ENCODE measurements at regions not wholly inside any gene's neighbourhood (a gene's known extent, or its start where the extent isn't known, plus 50 kb on each side); places are given as distances from the start of the nearest gene placed in this dataset.
A peak's percentile ranks its signal among the peaks of the same experiment; 100 is the strongest.

DNA sequence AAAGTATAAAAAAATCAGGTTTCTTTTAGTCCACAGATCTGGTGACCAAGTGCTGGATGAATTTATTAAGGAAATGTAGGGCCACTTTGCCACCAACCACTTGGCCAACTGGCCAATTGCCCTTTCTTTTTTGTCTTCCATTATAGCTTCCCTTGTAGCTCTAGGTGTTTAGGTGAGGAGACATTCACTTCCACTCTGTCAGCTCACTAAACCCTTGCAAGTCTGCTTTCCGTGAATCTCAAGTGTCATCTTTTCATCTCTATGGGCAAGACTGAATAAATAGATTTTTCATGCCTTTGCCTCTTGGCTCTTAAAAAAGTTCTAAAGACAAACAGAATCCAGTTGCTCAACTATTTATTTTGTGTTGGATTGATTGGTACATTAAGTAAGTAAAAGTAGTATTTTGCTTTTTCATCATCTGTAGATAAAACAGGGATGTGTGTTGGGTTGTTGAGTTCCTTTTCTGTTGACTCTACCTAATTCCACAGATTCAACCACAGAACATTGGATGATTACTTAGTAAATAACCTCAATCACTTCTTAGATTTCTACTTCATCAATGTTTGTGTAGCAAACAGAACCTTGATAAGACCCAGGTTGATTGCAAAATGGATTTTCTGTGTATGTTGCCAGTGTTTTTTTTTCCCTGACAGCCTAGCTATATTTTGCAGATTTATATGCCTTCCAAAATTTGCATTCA lies 68.1 kb upstream of the GRXCR1 start:
- Histone ChIP-seq H3K4me3 (no peak overlapping the region), H3K36me3 (no peaks in the 10 kb centered on the region), H3K4me1 (no peaks in the 10 kb centered on the region), H3K27me3 (no peaks in the 10 kb centered on the region; the same call in 1 of the 2 replicates), H3K9me3 (replicated peaks) (no peaks in the 10 kb centered on the region), H3K27ac (no peak overlapping the region)
- DNase-seq: no peak

DNA sequence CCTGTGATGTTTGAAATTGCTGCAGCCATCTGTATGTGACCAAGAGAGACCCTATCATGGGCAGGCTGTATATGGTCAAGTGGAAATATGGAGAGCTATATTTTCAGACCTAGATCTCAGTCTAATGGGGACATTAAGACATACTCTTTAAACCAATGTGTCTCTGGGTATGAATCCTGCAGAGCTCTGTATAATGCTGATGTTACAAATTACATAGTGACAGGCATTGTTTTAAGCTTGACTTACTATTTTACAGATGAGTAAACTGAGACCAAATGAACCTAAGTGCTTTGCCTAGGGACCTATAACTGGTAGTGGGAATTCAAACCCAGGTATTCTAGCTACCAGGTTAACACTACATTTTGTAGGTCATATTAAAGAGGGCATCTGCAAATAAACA lies 71.3 kb upstream of the GRXCR1 start:
- H3K4me1 ChIP-seq: no peaks in the 10 kb centered on the region
- no peak for DNase-seq
- H3K36me3 ChIP-seq: no peaks in the 10 kb centered on the region
- H3K9me3 ChIP-seq (replicated peaks): no peaks in the 10 kb centered on the region
- no peaks in the 10 kb centered on the region; the same call in none of the 2 replicates for H3K27me3 ChIP-seq
- no peak overlapping the region for H3K4me3 ChIP-seq
- H3K27ac ChIP-seq: no peak overlapping the region

DNA sequence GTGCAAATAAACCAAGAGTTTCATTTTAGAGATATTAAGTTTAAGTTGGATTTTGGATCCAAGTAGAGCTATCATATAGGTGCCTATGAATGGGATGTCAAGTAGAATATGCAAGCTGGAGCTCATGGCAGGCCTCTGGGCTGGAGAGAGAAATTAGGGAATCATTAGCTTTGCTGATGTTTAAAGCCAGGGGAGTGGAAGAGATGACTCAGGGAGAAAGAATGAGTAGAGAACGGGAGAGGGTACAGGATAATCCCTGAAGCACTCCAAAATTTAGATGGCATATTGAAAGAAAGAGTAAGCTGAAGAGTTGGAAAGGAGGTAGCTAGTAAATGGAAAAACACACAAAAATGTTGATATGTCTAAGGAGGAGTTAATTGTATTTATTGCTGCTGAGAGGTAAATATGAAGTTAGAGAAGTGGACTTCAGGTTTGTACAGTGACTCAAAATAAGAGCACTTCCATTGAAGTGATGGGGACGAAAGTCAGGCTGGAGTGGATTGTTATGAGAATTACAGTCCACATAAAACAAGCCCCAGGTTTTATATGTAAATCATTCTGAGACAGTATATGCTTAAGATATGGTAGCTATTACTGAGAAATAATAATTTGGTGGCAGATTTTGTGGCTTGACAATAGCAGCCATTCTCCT lies 72.5 kb upstream of the GRXCR1 start:
- no peaks in the 10 kb centered on the region for H3K4me1 ChIP-seq
- no peak overlapping the region for H3K4me3 ChIP-seq
- DNase-seq: no peak
- no peaks in the 10 kb centered on the region for H3K36me3 ChIP-seq
- H3K27ac ChIP-seq: no peak overlapping the region
- no peaks in the 10 kb centered on the region; the same call in none of the 2 replicates for H3K27me3 ChIP-seq
- H3K9me3 ChIP-seq (replicated peaks): no peaks in the 10 kb centered on the region

DNA sequence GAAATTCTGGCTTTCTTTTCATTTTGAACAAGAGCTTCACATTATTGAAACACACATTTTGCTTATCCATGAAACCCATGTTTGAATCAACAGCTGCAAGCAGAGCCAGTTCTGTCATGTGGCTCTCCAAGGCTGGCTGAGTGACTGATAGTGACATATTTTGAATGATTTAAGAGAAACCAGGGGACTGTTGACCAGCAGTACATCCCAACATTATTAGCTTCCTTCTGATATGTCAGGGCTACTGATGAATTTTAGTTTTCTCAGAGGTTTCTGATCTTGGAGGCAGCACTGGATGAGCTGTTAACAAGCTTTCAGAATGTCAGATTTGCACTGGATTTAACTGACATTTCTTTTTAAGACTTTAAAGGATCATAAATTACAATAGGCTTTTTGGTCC lies 74.6 kb upstream of the GRXCR1 start:
- Histone ChIP-seq H3K27me3 (no peaks in the 10 kb centered on the region; the same call in none of the 2 replicates), H3K9me3 (replicated peaks) (no peaks in the 10 kb centered on the region), H3K4me3 (no peak overlapping the region), H3K27ac (no peak overlapping the region), H3K4me1 (no peaks in the 10 kb centered on the region), H3K36me3 (no peaks in the 10 kb centered on the region)
- DNase-seq: no peak

DNA sequence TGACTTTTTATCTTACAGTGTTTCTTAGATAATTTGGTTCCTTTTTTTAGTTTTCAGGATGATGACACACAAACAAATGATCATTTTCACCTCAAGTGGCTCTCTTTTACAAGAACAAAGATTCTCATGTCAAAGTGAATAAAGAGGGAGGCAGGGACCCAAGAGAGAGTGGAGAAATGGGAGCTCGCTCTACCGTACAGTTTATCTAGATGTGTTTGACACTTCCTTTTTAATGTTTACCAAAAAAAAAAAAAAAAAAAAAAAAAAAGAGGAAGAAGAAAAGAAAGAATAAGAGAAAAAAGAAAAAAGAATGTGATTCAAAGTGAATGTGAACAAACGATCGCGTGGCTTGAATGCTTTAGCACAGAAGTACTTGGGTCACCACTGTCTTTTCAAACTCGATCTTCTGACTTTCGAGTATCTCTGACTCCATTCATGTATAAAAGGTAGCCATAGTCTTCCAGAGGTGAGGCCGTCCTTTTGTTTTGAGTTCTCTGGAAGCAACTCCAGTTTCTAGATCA lies 75.6 kb upstream of the GRXCR1 start:
- Histone ChIP-seq H3K9me3 (replicated peaks) (no peaks in the 10 kb centered on the region), H3K27me3 (no peaks in the 10 kb centered on the region; the same call in none of the 2 replicates), H3K4me1 (no peaks in the 10 kb centered on the region), H3K27ac (no peak overlapping the region), H3K4me3 (no peak overlapping the region), H3K36me3 (no peaks in the 10 kb centered on the region)
- DNase-seq: no peak

DNA sequence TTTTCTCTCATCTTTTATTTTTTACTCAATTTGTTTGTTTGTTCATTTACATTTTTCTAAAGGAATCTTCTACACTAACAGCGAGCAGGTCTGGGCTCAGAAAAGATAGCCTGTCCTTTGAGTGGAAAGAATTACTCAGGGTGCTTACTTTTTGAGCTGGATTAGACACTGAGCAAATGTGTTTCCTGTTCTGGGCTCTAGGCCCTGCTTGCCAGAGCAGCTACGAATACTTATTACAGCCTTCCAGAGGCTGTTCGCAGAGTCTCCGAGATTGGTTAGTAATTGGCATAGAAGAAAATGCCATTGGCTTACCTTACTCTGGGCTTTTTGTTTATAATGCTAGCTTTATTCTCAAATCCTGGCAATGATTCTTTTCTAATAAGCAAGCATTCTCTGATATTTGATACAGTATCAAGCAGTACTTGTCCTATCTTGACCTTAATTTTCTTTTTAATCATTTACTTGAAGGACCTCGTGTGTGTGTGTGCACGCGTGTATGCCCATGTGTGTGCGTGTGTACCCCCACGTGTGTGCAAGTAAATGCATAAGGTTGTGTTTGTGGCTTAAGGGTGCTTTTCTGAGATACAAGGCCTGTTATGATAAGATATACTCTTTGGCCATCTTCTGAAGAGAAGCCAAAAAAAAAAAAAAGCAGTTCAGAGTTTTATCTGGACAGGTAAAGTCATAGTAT lies 76.2 kb upstream of the GRXCR1 start:
- Histone ChIP-seq H3K4me1 (no peaks in the 10 kb centered on the region), H3K4me3 (no peak overlapping the region), H3K36me3 (no peaks in the 10 kb centered on the region), H3K27ac (no peak overlapping the region), H3K27me3 (no peaks in the 10 kb centered on the region; the same call in none of the 2 replicates), H3K9me3 (replicated peaks) (no peaks in the 10 kb centered on the region)
- DNase-seq: no peak

DNA sequence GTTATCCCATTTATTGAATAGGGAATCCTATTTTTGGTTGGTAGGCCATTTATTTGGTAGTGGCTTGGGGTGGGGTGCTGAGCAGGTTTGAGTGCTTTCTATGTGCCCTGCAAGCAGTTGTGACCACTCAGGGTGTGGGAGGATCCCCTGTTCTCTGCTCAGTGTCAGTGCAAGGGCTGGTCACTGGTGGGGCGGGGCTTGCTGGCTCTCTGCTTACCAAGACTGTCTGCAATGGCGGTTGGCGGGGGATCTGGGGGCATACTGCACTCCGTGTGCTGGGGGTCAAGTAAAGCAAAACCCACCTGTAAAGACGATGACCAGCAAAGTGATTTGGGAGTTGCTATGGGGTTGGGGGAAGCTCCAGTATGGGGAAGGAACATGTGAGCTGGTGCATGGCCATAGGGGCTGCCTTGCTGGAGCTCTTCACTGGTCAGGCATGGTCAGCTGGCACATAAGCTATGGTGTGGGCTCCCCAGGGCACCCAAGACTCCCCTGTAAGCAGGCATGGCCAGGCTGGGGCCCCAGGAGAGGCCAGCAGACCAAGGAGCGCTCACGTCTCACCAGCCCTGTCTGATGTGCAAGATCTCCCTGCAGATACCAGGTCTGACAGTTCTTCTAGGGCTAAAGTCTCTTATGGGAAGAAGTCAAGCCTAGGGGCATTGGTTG lies 83.0 kb upstream of the GRXCR1 start:
- no peak overlapping the region for H3K4me3 ChIP-seq
- H3K27ac ChIP-seq: no peak overlapping the region
- H3K36me3 ChIP-seq: no peaks in the 10 kb centered on the region
- DNase-seq: no peak
- H3K27me3 ChIP-seq: 0 out of 2 replicates have a peak, but pooled peaks cover 5% of the 10 kb centered on the region
- H3K4me1 ChIP-seq: no peaks in the 10 kb centered on the region
- H3K9me3 ChIP-seq (replicated peaks): no peaks in the 10 kb centered on the region

DNA sequence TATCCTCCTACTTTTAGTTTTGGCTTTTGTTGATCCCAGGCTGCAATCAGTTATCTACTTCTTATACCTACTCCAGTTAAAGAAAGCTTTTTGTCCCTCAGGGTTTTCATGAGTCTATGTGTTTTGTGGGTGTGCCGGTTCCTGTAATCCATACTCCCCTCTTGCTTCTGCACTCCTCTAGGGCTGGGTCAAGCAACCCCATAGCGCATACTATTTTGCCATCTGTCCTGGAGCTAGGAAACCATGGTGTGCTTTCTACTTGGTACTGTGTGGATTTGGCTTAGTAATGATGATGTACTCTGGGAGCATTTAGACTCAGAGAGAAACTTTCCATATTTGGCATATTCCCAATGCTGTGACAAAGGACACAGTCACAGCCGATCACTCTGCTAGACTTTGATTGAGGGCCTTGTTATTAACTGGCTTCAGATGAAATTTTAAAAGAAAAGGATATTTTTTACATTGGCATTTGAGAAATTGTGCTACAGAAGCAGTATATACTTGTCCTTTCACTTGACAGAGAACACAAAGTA lies 86.1 kb upstream of the GRXCR1 start:
- Histone ChIP-seq H3K27me3 (0 out of 2 replicates have a peak, but pooled peaks cover 5% of the 10 kb centered on the region), H3K27ac (no peak overlapping the region), H3K4me1 (no peaks in the 10 kb centered on the region), H3K4me3 (no peak overlapping the region), H3K36me3 (no peaks in the 10 kb centered on the region), H3K9me3 (replicated peaks) (no peaks in the 10 kb centered on the region)
- no peak for DNase-seq

DNA sequence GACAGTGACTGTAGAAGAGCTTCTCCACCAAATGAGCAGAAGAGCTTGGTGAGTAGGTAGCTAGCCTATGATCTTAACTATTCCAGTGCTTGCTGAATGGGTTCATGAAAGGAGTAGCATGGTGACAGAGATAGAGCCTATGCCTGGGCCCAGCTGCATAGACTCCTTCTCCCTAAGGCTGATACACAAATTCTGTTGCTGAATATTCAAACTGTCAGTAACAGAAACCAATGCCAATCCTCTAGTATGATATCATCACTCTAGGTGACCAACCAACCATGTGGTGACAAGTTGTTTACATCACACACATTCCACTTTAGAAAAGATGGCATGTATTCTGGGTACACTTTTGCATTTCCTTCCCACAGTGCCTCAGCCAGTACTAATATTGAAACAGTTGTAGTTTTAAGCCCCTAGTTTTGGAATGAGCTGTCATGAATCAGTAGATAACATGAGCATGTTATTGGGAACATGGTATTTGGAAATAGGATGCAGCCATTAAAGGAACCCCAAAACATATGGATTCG lies 103.4 kb upstream of the GRXCR1 start:
- Histone ChIP-seq H3K4me1 (no peaks in the 10 kb centered on the region), H3K4me3 (no peak overlapping the region), H3K27ac (no peak overlapping the region), H3K27me3 (no peaks in the 10 kb centered on the region), H3K36me3 (no peaks in the 10 kb centered on the region), H3K9me3 (replicated peaks) (no peaks in the 10 kb centered on the region)
- no peak for DNase-seq

DNA sequence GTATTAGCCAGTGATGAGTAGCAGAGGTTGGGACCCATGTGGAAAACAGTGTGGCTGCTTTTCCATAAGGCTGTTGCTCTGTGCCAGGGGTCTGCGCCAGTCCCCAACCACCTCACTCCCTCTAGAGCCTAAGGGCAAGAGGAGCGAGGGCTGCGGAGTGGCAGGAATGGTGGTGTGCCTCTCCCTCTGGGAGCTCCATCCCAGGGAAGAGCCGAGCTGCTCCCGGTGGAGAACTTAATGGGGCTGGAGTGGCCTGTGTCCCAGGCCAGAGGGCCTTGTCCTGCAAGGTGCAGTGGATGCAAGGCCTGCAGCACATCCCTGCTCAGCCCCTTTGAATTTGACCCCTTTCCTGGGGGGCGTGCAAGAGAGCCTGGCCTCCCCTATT lies 105.4 kb upstream of the GRXCR1 start:
- H3K36me3 ChIP-seq: no peaks in the 10 kb centered on the region
- no peak overlapping the region for H3K4me3 ChIP-seq
- no peak for DNase-seq
- H3K27me3 ChIP-seq: no peaks in the 10 kb centered on the region
- no peak overlapping the region for H3K27ac ChIP-seq
- no peaks in the 10 kb centered on the region for H3K4me1 ChIP-seq
- H3K9me3 ChIP-seq (replicated peaks): no peaks in the 10 kb centered on the region

DNA sequence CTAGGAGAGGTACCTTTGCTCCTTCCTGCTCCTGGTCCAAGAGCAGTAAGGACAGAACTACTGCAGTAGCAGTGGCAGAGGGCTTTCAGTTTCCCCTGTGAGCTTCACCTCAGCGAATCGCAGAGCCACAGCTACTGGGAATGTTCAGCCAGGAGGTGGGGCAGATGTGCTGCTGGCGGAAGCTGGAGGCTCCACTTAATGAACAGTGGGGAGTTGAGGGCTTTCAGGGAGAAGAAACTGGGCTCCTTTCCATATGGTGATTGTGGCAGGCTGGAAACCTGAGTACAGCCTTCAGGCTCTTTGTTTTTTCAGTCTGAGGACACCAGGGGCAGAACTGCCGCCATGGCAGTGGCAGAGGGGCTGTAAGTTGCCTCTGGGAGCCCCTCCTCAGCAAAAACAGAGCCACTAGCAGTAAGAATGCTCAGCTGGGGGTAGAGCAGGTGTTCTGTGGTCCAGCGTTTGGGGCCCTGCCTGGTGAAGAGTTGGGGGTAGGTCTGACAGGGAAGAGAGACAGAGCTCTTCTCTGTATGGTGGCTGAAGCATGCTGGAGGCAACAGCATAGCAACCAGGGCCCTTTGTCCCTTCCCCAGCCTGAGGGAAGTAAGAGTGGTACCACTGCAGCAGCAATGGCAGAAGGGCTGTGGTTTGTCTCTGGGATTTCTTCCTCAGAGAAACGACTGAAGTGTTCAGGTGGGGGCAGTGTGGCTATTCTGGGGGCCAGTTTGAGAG lies 106.0 kb upstream of the GRXCR1 start:
- H3K27ac ChIP-seq: no peak overlapping the region
- no peaks in the 10 kb centered on the region for H3K4me1 ChIP-seq
- no peaks in the 10 kb centered on the region for H3K27me3 ChIP-seq
- peak in 1 of 2 experiments; percentile 6 for DNase-seq
- H3K36me3 ChIP-seq: no peaks in the 10 kb centered on the region
- no peak overlapping the region for H3K4me3 ChIP-seq
- H3K9me3 ChIP-seq (replicated peaks): no peaks in the 10 kb centered on the region

DNA sequence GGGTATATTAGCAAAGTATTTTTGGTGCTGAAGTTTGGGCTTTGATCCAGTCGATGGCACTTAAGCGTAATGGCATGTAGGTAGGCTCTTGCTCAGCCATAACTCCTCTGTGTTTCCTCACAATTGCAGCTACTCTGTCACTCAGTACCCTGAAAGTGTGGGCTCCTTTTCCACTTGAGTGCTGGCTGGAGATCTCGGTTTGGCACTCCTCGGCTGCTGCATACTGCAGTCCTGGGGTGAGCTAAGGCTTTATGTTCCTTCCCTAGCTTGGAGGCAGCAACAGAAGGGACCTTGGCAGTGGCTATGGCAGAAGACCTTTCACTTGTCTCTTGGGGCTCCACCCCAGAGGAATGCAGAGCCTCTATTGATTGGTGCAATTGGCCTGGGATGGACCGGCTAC lies 106.7 kb upstream of the GRXCR1 start:
- no peak for DNase-seq
- Histone ChIP-seq H3K27ac (no peak overlapping the region), H3K27me3 (no peaks in the 10 kb centered on the region), H3K4me1 (no peaks in the 10 kb centered on the region), H3K36me3 (no peaks in the 10 kb centered on the region), H3K9me3 (replicated peaks) (no peaks in the 10 kb centered on the region), H3K4me3 (no peak overlapping the region)

DNA sequence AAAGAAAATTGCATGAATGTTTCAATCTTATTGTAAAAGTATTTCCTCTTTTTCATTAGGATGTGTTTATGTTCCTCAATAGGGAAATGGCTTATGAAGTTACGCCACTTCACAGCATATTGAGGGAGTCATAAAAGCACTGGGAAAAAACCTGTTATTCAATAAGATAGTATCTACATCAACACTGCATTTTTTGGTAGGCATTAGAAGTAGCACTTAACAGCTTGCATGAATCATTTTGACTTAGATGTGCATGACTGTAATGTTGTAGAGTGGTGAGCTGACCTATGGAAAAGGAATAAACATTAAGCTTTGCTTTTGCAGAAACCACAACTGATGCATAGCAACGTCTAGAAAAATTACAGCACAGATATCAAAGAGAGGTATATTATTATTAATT lies 111.2 kb upstream of the GRXCR1 start:
- Histone ChIP-seq H3K27me3 (no peaks in the 10 kb centered on the region), H3K4me3 (no peak overlapping the region), H3K9me3 (replicated peaks) (no peaks in the 10 kb centered on the region), H3K27ac (no peak overlapping the region), H3K4me1 (no peaks in the 10 kb centered on the region), H3K36me3 (no peaks in the 10 kb centered on the region)
- DNase-seq: no peak

DNA sequence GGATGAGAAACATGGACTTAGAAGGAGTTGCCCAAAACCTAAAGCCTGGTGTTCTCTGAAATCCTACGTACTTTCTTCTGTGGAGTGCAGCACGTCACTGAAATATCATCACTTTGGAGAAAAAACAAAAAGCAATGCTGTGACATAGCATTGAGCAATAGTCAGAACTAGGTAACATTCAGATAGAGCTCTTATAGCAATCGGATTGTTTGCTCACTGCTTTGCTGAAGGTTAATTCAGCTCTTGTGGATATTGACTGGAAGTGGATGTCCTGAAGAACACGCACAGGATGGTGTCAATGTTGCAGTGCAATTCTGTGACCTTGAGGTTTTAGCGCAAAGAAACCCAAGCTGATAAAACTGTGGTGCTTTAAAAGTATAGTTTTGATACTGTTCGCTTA lies 114.2 kb upstream of the GRXCR1 start:
- Histone ChIP-seq H3K27me3 (no peaks in the 10 kb centered on the region), H3K4me3 (no peak overlapping the region), H3K36me3 (no peaks in the 10 kb centered on the region), H3K4me1 (no peaks in the 10 kb centered on the region), H3K27ac (no peak overlapping the region), H3K9me3 (replicated peaks) (no peaks in the 10 kb centered on the region)
- DNase-seq: no peak
